GM10248 (cell line): ENCODE measurements at regions not wholly inside any gene's neighbourhood (a gene's known extent, or its start where the extent isn't known, plus 50 kb on each side); places are given as distances from the start of the nearest gene placed in this dataset.

ENCODE experiments used
- CTCF ChIA-PET: fragments of 300-600 bp; sonication (Branson Sonifier 250); formaldehyde crosslinking; extraction: SDS; loops from one replicate; lab custom pipeline; 2021; ENCODE audit warnings: antibody characterized with exemption; lab: Yijun Ruan, JAX
- POLR2A ChIA-PET: fragments of 350-650 bp; sonication (Branson Sonifier 250); formaldehyde crosslinking; extraction: SDS; loops from one replicate; lab custom pipeline; 2020; ENCODE audit warnings: antibody characterized with exemption; lab: Yijun Ruan, JAX
- DNase-seq: peaks from one replicate; pipeline ENCODE4 v3.0.0; 2012; ENCODE audit errors: extremely low spot score
- TF ChIP-seq, protein P1 (sequence below): IDR thresholded peaks from 2 replicates; pipeline ENCODE4 v1.5.1; 2012; ENCODE audit warnings: mild to moderate bottlenecking, low read depth; ENCODE audit errors: extremely low read depth, missing control alignments, control extremely low read depth

DNA sequence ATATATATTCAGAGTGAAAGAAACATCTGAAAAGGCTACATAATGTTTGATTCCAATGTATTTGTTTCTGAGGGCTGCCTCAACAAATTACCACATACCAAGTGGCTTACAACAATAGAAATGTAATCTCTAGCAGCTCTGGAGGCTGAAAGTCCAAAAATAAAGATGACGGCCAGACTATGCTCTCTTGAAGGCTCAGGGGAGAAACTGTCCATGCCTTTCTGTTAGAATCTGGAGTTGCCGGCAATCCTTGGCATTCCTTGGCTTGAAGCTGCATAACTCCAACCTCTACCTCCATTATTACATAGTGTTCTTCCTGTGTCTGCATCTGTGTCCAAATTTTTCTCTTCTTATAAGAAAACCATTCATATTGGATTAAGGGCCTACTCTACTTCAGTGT is 68.1 kb upstream of the PLEKHG7 start:
- POLR2A ChIA-PET = no interaction called here
- no peak for DNase-seq
- TF ChIP-seq, protein P1, sequence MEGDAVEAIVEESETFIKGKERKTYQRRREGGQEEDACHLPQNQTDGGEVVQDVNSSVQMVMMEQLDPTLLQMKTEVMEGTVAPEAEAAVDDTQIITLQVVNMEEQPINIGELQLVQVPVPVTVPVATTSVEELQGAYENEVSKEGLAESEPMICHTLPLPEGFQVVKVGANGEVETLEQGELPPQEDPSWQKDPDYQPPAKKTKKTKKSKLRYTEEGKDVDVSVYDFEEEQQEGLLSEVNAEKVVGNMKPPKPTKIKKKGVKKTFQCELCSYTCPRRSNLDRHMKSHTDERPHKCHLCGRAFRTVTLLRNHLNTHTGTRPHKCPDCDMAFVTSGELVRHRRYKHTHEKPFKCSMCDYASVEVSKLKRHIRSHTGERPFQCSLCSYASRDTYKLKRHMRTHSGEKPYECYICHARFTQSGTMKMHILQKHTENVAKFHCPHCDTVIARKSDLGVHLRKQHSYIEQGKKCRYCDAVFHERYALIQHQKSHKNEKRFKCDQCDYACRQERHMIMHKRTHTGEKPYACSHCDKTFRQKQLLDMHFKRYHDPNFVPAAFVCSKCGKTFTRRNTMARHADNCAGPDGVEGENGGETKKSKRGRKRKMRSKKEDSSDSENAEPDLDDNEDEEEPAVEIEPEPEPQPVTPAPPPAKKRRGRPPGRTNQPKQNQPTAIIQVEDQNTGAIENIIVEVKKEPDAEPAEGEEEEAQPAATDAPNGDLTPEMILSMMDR = no peak
- CTCF ChIA-PET = no interaction called here

DNA sequence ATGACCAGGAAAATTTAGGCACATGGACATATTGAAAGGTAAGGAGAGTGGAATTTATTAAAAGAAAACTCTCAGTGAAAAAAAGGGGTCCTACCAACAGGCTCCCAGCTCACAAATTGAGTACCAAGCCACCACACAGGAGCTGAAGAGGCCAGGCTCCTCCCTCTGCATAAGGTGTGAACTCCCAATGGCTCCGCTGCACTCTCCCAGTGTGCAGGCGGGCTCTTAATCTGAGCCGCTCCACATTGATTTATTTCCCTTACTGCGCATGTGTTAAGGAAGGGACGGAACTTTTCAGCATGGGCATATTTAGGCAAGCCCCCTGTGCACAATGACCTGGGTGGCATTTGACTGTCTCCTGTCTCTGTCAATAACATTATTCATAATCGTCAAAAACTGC is 68.6 kb upstream of the PLEKHG7 start:
- ChIA-PET CTCF (interaction anchor here (0.9 kb wide), 1 partner anchor 15 kb away, joined by 3 read pairs; no protein-coding TSS in a partner anchor), POLR2A (no interaction called here)
- DNase-seq = no peak
- TF ChIP-seq, protein P1 = no peak

DNA sequence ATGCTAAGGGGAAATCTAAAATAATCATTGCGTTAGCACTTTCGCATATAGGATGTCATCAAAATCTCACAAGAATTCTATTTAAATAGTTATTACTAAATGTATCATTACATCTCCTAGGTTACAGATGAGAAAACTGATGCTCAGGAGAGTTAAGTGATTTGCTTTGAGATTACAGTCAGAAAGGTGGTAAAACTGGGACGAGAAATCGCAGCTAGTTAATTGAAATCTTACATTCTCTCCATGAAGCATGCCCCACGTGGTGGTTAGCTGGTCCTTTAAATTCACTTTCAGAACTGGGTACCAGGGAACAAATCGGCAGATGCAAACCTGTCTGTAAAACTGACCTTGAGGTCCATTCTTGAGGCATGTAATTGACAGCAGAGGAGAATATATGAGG is 71.8 kb upstream of the PLEKHG7 start:
- POLR2A ChIA-PET = no interaction called here
- CTCF ChIA-PET = interaction anchor here (2.1 to 2.6 kb wide), 2 partner anchors 21 to 1249 kb away, joined by 7 read pairs; no protein-coding TSS in a partner anchor
- TF ChIP-seq, protein P1 = no peak
- no peak for DNase-seq

GRCh38 chr12:92629349-92630065 is 73.3 kb upstream of the PLEKHG7 start:
- TF ChIP-seq, protein P1 = no peak
- ChIA-PET POLR2A (interaction anchor here (0.6 kb wide), 1 partner anchor 887 kb away, joined by 3 read pairs; no protein-coding TSS in a partner anchor), CTCF (interaction anchor here (0.8 to 2.1 kb wide), 4 partner anchors 16 to 1247 kb away, joined by 3 to 7 read pairs (median 4); no protein-coding TSS in a partner anchor)
- no peak for DNase-seq

- DNase-seq = no peak
- TF ChIP-seq, protein P1 = no peak
- ChIA-PET CTCF (no interaction called here), POLR2A (no interaction called here)
Measured at GRCh38 chr12:92628476-92628875, 74.3 kb upstream of the PLEKHG7 start.

DNA sequence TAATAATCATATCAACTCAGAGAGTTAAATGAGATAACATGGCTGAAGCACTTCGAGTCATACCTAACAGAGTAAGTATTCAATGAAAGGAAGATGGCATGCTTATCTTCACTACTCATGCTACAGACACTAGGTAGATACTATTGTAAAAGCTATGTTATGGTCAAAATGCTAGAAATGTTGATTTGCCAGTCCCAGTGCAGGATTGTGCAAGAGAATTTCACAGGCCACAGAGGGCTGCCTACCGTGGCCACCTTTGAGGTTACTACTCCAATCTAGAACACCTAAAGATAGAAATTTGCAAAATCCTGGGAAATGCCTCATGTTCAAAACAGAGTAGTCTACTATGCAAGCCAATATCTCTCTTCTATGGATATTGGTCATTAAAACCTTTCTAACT is 75.3 kb upstream of the PLEKHG7 start:
- POLR2A ChIA-PET = no interaction called here

More for the DNA sequence above, 75.3 kb upstream of the PLEKHG7 start:
- CTCF ChIA-PET = no interaction called here
- TF ChIP-seq, protein P1 = no peak
- no peak for DNase-seq
